Endothelial cell (in vitro differentiated cells): ENCODE measurements at regions not wholly inside any gene's neighbourhood (a gene's known extent, or its start where the extent isn't known, plus 50 kb on each side); places are given as distances from the start of the nearest gene placed in this dataset.

ENCODE experiments used
- DNase-seq: peaks from one replicate; pipeline ENCODE4 v3.0.0; 2021; ENCODE audit warnings: low spot score
- H3K27ac Mint-ChIP-seq: one replicate; pipeline ENCODE4 v1.8.0; 2021; ENCODE audit warnings: mixed read lengths, inconsistent platforms; ENCODE audit not compliant: unreplicated experiment
- H3K27me3 Mint-ChIP-seq: one replicate; pipeline ENCODE4 v1.8.0; 2021; ENCODE audit warnings: mild to moderate bottlenecking, moderate library complexity, mixed read lengths, inconsistent platforms; ENCODE audit not compliant: unreplicated experiment
- H3K36me3 Mint-ChIP-seq: one replicate; pipeline ENCODE4 v1.8.0; 2021; ENCODE audit warnings: mild to moderate bottlenecking, low read depth, mixed read lengths, inconsistent platforms; ENCODE audit not compliant: unreplicated experiment
- H3K4me1 Mint-ChIP-seq: one replicate; pipeline ENCODE4 v1.8.0; 2021; ENCODE audit warnings: mild to moderate bottlenecking, mixed read lengths, inconsistent platforms; ENCODE audit not compliant: unreplicated experiment
- H3K4me3 Mint-ChIP-seq: one replicate; pipeline ENCODE4 v1.8.0; 2021; ENCODE audit warnings: mild to moderate bottlenecking, mixed read lengths, inconsistent platforms; ENCODE audit not compliant: unreplicated experiment
- H3K9me3 Mint-ChIP-seq: one replicate; pipeline ENCODE4 v1.8.0; 2021; ENCODE audit warnings: mixed read lengths, inconsistent platforms; ENCODE audit not compliant: unreplicated experiment
- TF ChIP-seq, protein P1 (sequence below): fragments of 200-600 bp; sonication (generic); IDR thresholded peaks from one replicate; pipeline ENCODE4 v1.5.0; 2021; ENCODE audit warnings: antibody characterized with exemption; ENCODE audit not compliant: unreplicated experiment

DNA sequence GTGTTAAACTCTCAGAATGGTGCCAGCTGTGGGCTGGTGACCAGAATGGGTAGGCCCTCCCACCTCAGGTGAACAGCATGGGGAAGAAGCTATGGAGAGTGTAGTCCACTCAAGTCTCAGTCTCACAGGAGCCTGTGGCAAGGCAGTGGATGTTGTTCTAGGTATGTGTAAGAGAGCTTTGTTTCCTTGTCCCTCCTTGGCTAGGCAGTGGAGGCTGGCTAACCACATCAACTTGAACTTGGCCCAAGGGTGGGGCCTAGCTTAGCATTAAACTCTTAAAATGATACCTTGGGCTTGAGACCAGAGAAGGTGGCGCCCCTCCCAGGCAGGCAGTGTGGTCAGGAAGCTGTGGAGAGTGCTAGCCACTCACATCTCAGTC lies 53.2 kb upstream of the SLC4A10 start:
- H3K4me3 Mint-ChIP-seq, result no peak overlapping the region
- no peaks in the 10 kb centered on the region for H3K9me3 Mint-ChIP-seq
- no peak for DNase-seq
- H3K36me3 Mint-ChIP-seq, result no peaks in the 10 kb centered on the region
- no peaks in the 10 kb centered on the region for H3K4me1 Mint-ChIP-seq
- no peak overlapping the region for H3K27ac Mint-ChIP-seq
- TF ChIP-seq, protein P1, sequence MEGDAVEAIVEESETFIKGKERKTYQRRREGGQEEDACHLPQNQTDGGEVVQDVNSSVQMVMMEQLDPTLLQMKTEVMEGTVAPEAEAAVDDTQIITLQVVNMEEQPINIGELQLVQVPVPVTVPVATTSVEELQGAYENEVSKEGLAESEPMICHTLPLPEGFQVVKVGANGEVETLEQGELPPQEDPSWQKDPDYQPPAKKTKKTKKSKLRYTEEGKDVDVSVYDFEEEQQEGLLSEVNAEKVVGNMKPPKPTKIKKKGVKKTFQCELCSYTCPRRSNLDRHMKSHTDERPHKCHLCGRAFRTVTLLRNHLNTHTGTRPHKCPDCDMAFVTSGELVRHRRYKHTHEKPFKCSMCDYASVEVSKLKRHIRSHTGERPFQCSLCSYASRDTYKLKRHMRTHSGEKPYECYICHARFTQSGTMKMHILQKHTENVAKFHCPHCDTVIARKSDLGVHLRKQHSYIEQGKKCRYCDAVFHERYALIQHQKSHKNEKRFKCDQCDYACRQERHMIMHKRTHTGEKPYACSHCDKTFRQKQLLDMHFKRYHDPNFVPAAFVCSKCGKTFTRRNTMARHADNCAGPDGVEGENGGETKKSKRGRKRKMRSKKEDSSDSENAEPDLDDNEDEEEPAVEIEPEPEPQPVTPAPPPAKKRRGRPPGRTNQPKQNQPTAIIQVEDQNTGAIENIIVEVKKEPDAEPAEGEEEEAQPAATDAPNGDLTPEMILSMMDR, result no peak
- H3K27me3 Mint-ChIP-seq, result peaks cover 2% of the 10 kb centered on the region
